Caco-2 (cell line): ENCODE measurements at regions not wholly inside any gene's neighbourhood (a gene's known extent, or its start where the extent isn't known, plus 50 kb on each side); places are given as distances from the start of the nearest gene placed in this dataset.

Experiments used
- BruUV-seq: library from RNA; stranded (reverse); fragments of 400-500 nt; replicated peaks from 2 replicates; lab custom pipeline; 2021; lab: Mats Ljungman, UMichigan
- CTCF ChIA-PET: fragments of 300-600 bp; sonication (Branson Sonifier 250); formaldehyde crosslinking; loops from one replicate; lab custom pipeline; 2022; ENCODE audit warnings: antibody characterized with exemption; lab: Charles Lee
- POLR2A ChIA-PET: fragments of 300-600 bp; sonication (Branson Sonifier 250); formaldehyde crosslinking; loops from one replicate; lab custom pipeline; 2022; ENCODE audit warnings: antibody characterized with exemption; lab: Charles Lee
- DNase-seq, 2 experiments: peaks; one replicate each; pipeline versions ENCODE4 v3.0.0 to v3.0.0-alpha.2; 2020 to 2022
- H3K27me3 ChIP-seq: replicated peaks from 2 replicates; pipeline ENCODE4 v1.6.0; 2011; ENCODE audit warnings: low read length; ENCODE audit not compliant: control insufficient read depth, insufficient read depth
- H3K36me3 ChIP-seq: 2 replicates; pipeline ENCODE4 v1.5.1; 2011; ENCODE audit warnings: low read length; ENCODE audit not compliant: control insufficient read depth, insufficient read depth
- H3K4me1 ChIP-seq: fragments of 250-450 bp; sonication (Bioruptor Pico); 2 replicates; pipeline ENCODE4 v1.5.1; 2020; ENCODE audit warnings: mild to moderate bottlenecking
- H3K4me3 ChIP-seq: 2 replicates; pipeline ENCODE4 v1.5.1; 2011; ENCODE audit warnings: low read depth, mild to moderate bottlenecking, control low read depth, low read length
- H3K9me3 ChIP-seq: fragments of 250-450 bp; sonication (Bioruptor Pico); 2 replicates; pipeline ENCODE4 v1.5.1; 2020; ENCODE audit warnings: mild to moderate bottlenecking, moderate library complexity
- H3K27ac Mint-ChIP-seq: one replicate; pipeline ENCODE4 v1.8.0; 2022; ENCODE audit warnings: mixed read lengths; ENCODE audit not compliant: unreplicated experiment
- H3K27me3 Mint-ChIP-seq: one replicate; pipeline ENCODE4 v1.8.0; 2022; ENCODE audit warnings: mixed read lengths; ENCODE audit not compliant: insufficient read depth, unreplicated experiment
- H3K36me3 Mint-ChIP-seq: one replicate; pipeline ENCODE4 v1.8.0; 2022; ENCODE audit warnings: mild to moderate bottlenecking, mixed read lengths; ENCODE audit not compliant: insufficient read depth, unreplicated experiment
- H3K4me1 Mint-ChIP-seq: one replicate; pipeline ENCODE4 v1.8.0; 2022; ENCODE audit warnings: low read depth, mixed read lengths; ENCODE audit not compliant: unreplicated experiment
- H3K4me3 Mint-ChIP-seq: one replicate; pipeline ENCODE4 v1.8.0; 2022; ENCODE audit warnings: mild to moderate bottlenecking, moderate library complexity, mixed read lengths; ENCODE audit not compliant: unreplicated experiment
- H3K9me3 Mint-ChIP-seq: one replicate; pipeline ENCODE4 v1.8.0; 2022; ENCODE audit warnings: mixed read lengths; ENCODE audit not compliant: unreplicated experiment
- intact Hi-C: fragments of 100-400 bp; cut with micrococcal nuclease; formaldehyde crosslinking; loops from one replicate; pipeline ENCODE4 v1.10.0; 2022; ENCODE audit not compliant: unreplicated experiment
- TF ChIP-seq, protein P1 (sequence below), 2 experiments: fragments of 200-600 bp in 1 of 2; IDR thresholded peaks; 1 replicate in 1 of 2; 2 replicates in 1 of 2; pipeline versions ENCODE4 v1.5.1 to v1.8.0; 2011 to 2022; ENCODE audit warnings: antibody characterized with exemption in 1 of 2, control low read depth in 1 of 2, inconsistent platforms in 1 of 2, low read depth in 1 of 2, low read length in 1 of 2, mild to moderate bottlenecking in 1 of 2, moderate library complexity in 1 of 2; ENCODE audit not compliant: insufficient read depth in 1 of 2, severe bottlenecking in 1 of 2, unreplicated experiment in 1 of 2

DNA sequence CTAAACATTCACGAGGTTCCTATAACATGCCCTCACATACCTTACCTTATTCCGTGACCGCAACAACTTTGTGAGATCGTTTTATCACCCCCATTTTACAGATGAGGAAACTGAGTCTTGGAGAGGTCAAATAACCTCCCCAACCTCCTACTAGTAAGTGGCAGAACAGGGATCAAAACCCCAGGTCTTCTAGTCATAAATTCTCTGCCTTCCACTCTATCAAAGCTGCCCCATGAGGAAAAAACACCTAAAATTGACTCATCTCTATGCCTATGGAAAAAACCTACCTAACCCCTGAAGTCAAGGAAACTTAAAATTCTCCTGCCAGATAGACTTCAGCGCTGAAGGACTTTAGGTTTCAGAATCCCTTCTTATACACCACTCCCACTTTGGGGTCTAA, 69.5 kb upstream of the ERRFI1 start:
- Mint-ChIP-seq H3K36me3 (no peaks in the 10 kb centered on the region), H3K27me3 (no peaks in the 10 kb centered on the region), H3K4me3 (no peak overlapping the region), H3K4me1 (peaks cover 38% of the 10 kb centered on the region), H3K27ac (peak overlapping the region; percentile 86), H3K9me3 (no peaks in the 10 kb centered on the region)
- H3K9me3 ChIP-seq: no peaks in the 10 kb centered on the region
- no peaks in the 10 kb centered on the region for H3K27me3 ChIP-seq
- ChIA-PET POLR2A (no interaction called here), CTCF (no interaction called here)
- no TSS peak for BruUV-seq
- TF ChIP-seq, protein P1, sequence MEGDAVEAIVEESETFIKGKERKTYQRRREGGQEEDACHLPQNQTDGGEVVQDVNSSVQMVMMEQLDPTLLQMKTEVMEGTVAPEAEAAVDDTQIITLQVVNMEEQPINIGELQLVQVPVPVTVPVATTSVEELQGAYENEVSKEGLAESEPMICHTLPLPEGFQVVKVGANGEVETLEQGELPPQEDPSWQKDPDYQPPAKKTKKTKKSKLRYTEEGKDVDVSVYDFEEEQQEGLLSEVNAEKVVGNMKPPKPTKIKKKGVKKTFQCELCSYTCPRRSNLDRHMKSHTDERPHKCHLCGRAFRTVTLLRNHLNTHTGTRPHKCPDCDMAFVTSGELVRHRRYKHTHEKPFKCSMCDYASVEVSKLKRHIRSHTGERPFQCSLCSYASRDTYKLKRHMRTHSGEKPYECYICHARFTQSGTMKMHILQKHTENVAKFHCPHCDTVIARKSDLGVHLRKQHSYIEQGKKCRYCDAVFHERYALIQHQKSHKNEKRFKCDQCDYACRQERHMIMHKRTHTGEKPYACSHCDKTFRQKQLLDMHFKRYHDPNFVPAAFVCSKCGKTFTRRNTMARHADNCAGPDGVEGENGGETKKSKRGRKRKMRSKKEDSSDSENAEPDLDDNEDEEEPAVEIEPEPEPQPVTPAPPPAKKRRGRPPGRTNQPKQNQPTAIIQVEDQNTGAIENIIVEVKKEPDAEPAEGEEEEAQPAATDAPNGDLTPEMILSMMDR (IDR thresholded peaks at IDR 0.05; ENCODE audit: insufficient read depth in 1 of 2, low read depth in 1 of 2, low read length in 1 of 2, severe bottlenecking in 1 of 2, unreplicated experiment in 1 of 2): no peak
- H3K36me3 ChIP-seq: no peaks in the 10 kb centered on the region
- H3K4me3 ChIP-seq: no peak overlapping the region
- DNase-seq: no peak
- intact Hi-C loops: no loop called here
- H3K4me1 ChIP-seq: peaks cover 46% of the 10 kb centered on the region

DNA sequence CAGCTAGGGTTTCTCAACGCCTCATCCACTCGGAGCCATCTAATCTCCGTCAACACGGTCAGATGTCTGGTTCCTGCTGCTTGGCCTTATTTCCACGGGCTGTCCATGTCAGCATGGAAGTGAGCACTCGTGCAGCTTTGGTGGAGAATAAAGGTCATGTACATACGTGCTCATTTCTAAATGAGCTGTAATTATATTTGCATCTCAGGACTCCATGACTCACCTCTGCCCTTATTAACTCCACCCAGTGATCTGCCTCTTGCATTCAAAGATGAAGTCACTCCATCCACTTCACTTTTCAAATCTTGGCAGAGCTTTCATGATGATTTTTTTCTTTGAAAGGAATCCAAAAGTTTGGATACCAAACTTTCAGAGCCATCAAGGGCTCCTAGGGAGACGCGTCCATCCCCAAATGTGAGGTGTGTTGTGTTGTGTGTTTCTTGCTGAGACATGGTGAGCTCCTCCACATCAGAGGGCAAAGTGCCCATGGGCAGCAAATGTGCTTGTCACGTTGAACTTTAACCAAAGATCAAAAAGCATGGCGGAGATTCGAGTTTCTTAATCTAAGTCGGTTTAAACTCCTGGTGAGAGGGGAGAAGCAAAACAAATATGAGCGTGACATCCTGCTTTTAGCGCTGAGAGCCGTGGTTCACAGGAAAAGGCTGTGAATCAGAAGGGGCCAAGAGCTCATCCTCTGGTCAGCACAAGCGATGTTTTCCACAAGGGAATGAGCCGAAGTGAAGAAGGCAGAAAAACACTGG, 68.6 kb upstream of the ERRFI1 start:
- intact Hi-C loops: no loop called here
- no TSS peak for BruUV-seq
- Histone ChIP-seq H3K4me1 (peaks cover 46% of the 10 kb centered on the region), H3K4me3 (no peak overlapping the region), H3K9me3 (no peaks in the 10 kb centered on the region), H3K27me3 (no peaks in the 10 kb centered on the region), H3K36me3 (no peaks in the 10 kb centered on the region)
- Mint-ChIP-seq H3K4me1 (peaks cover 38% of the 10 kb centered on the region), H3K4me3 (no peak overlapping the region), H3K27ac (no peak overlapping the region), H3K9me3 (no peaks in the 10 kb centered on the region), H3K27me3 (no peaks in the 10 kb centered on the region), H3K36me3 (no peaks in the 10 kb centered on the region)
- CTCF ChIA-PET: no interaction called here
- TF ChIP-seq, protein P1 (IDR thresholded peaks at IDR 0.05; ENCODE audit: insufficient read depth in 1 of 2, low read depth in 1 of 2, low read length in 1 of 2, severe bottlenecking in 1 of 2, unreplicated experiment in 1 of 2): no peak
- POLR2A ChIA-PET: interaction anchor here (0.5 kb wide), 1 partner anchor 94 kb away, joined by 3 read pairs; no protein-coding TSS in a partner anchor
- no peak for DNase-seq

DNA sequence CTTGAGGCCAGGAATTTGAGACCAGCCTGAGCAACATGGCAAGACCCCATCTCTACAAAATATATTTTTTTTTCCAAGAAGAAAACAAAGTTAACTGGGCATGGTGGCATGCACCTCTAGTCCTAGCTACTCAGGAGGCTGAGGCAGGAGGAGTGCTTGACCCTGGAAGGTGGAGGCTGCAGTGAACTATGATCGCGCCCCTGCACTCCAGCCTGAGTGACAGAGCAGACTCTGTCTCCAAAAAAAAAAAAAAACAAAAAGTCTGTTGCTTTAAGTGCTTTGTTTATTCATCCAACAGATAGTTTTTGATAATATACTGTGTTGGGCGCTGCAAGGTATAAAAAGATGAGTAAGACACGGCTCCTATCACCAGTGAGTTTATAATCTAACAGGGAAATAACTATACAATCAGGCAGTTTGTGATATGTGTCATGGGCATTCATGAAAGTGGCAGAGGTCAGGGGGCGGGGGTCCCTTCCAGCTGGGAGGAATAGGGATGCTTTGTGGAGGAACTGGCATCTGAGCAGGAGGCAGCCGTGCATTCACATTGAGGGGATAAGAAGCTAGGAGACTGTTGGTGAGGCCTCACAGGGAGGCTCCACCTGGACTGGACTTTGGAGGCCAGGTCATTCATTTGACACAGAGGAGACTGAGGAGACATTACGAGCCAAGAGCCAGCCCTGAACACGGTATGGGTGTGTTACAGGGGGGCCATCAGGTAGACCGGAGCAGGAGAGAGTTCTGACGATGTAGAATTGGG, 67.3 kb upstream of the ERRFI1 start:
- peaks cover 38% of the 10 kb centered on the region for H3K4me1 Mint-ChIP-seq
- Histone ChIP-seq H3K4me1 (peaks cover 44% of the 10 kb centered on the region), H3K4me3 (no peak overlapping the region), H3K9me3 (no peaks in the 10 kb centered on the region), H3K27me3 (no peaks in the 10 kb centered on the region), H3K36me3 (no peaks in the 10 kb centered on the region)
- POLR2A ChIA-PET: no interaction called here
- TF ChIP-seq, protein P1 (IDR thresholded peaks at IDR 0.05; ENCODE audit: insufficient read depth in 1 of 2, low read depth in 1 of 2, low read length in 1 of 2, severe bottlenecking in 1 of 2, unreplicated experiment in 1 of 2): no peak
- CTCF ChIA-PET: no interaction called here
- intact Hi-C loops: no loop called here
- H3K9me3 Mint-ChIP-seq: no peaks in the 10 kb centered on the region
- no TSS peak for BruUV-seq
- H3K27ac Mint-ChIP-seq: no peak overlapping the region
- no peak overlapping the region for H3K4me3 Mint-ChIP-seq
- no peaks in the 10 kb centered on the region for H3K27me3 Mint-ChIP-seq
- H3K36me3 Mint-ChIP-seq: no peaks in the 10 kb centered on the region
- DNase-seq: no peak
